DMS153 treated with DMSO at 0.1 percent for 48 hours (cell line): ENCODE measurements at regions not wholly inside any gene's neighbourhood (a gene's known extent, or its start where the extent isn't known, plus 50 kb on each side); places are given as distances from the start of the nearest gene placed in this dataset.

Source experiments
- DNase-seq: peaks from one replicate; lab custom pipeline; 2025; ENCODE audit not compliant: unreplicated experiment; lab: John Stamatoyannopoulos, UW

GRCh38 chr5:7955476-7955875, 86.5 kb downstream of the MTRR start:
- DNase-seq: no peak

GRCh38 chr5:7957329-7957728, 88.4 kb downstream of the MTRR start:
- no peak for DNase-seq

- DNase-seq: no peak
Observed at GRCh38 chr5:7960142-7960541, 91.2 kb downstream of the MTRR start.

- no peak for DNase-seq
Observed at GRCh38 chr5:7961540-7961939, 92.6 kb downstream of the MTRR start.

GRCh38 chr5:7970816-7971215, 101.9 kb downstream of the MTRR start:
- DNase-seq: no peak

- DNase-seq: no peak
Observed at GRCh38 chr5:7976411-7977190, 107.7 kb downstream of the MTRR start.

- DNase-seq: no peak
Observed at GRCh38 chr5:7978114-7978513, 109.2 kb downstream of the MTRR start.

- no peak for DNase-seq
Observed at GRCh38 chr5:7978991-7979390, 110.0 kb downstream of the MTRR start.

GRCh38 chr5:7980881-7981280, 111.9 kb downstream of the MTRR start:
- no peak for DNase-seq

- DNase-seq: no peak
Observed at GRCh38 chr5:7983433-7983832, 114.5 kb downstream of the MTRR start.

GRCh38 chr5:7991125-7991821, 122.3 kb downstream of the MTRR start:
- no peak for DNase-seq

GRCh38 chr5:7995688-7996294, 126.8 kb downstream of the MTRR start:
- DNase-seq: no peak

GRCh38 chr5:8005416-8005815, 136.5 kb downstream of the MTRR start:
- DNase-seq: no peak

- no peak for DNase-seq
Observed at GRCh38 chr5:8012131-8012977, 143.4 kb downstream of the MTRR start.

- DNase-seq: no peak
Observed at GRCh38 chr5:8013948-8014710, 145.2 kb downstream of the MTRR start.

- no peak for DNase-seq
Observed at GRCh38 chr5:8019719-8020218, 150.8 kb downstream of the MTRR start.

- no peak for DNase-seq
Observed at GRCh38 chr5:8020861-8021514, 152.0 kb downstream of the MTRR start.

- no peak for DNase-seq
Observed at GRCh38 chr5:8028243-8028642, 159.3 kb downstream of the MTRR start.

- no peak for DNase-seq
Observed at GRCh38 chr5:8033261-8033660, 164.3 kb downstream of the MTRR start.

GRCh38 chr5:8034852-8035251, 165.9 kb downstream of the MTRR start:
- DNase-seq: no peak
